ENCODE measurements at regions not wholly inside any gene's neighbourhood (a gene's known extent, or its start where the extent isn't known, plus 50 kb on each side); places are given as distances from the start of the nearest gene placed in this dataset.

DNA sequence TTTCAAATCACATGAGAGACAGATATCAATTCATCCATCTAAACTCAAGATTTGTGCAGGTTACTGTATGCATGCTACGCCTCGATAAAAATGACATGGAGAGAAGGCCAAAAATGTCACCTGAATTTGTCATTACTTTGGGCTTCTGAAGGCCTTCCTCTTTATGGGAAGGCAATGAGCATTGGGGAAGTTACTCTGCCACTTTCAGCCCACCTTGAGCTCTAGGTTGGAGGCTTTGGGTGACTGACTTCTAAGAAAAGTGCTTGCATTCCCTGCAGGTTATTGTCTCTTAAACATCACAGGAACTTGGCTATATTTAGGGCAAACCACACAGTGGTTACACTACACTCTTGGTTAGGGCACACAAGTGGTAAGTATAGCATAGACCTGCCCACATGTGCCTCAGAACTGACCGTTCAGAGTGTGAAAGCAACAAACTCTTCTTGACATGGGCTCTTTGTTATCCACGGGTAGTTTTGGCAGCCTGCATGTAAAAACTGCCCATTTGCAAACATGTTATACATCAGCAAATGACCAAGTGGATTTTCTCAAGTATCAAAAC, 169.5 kb downstream of the ZNF608 start:
- DNase-seq, result no peak
- Histone ChIP-seq H3K9me3 (no peaks in the 10 kb centered on the region), H3K4me3 (no peak overlapping the region), H3K4me1 (peaks cover 0 to 12% (median 0%) of the 10 kb centered on the region in 12 donors), H3K27me3 (no peaks in the 10 kb centered on the region), H3K27ac (no peak overlapping the region), H3K36me3 (no peaks in the 10 kb centered on the region)
- TF ChIP-seq, protein P1, sequence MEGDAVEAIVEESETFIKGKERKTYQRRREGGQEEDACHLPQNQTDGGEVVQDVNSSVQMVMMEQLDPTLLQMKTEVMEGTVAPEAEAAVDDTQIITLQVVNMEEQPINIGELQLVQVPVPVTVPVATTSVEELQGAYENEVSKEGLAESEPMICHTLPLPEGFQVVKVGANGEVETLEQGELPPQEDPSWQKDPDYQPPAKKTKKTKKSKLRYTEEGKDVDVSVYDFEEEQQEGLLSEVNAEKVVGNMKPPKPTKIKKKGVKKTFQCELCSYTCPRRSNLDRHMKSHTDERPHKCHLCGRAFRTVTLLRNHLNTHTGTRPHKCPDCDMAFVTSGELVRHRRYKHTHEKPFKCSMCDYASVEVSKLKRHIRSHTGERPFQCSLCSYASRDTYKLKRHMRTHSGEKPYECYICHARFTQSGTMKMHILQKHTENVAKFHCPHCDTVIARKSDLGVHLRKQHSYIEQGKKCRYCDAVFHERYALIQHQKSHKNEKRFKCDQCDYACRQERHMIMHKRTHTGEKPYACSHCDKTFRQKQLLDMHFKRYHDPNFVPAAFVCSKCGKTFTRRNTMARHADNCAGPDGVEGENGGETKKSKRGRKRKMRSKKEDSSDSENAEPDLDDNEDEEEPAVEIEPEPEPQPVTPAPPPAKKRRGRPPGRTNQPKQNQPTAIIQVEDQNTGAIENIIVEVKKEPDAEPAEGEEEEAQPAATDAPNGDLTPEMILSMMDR (IDR thresholded peaks at IDR 0.05), result no peak
- no peak for TF ChIP-seq POLR2A (IDR thresholded peaks at IDR 0.05)
- intact Hi-C loops (cut with DNase I), result no loop called here
- ATAC-seq, result no peak
- WGBS, 4 donors, result 83 to 92% (median 85%) methylated on average over 4 of the region's 4 CpGs

DNA sequence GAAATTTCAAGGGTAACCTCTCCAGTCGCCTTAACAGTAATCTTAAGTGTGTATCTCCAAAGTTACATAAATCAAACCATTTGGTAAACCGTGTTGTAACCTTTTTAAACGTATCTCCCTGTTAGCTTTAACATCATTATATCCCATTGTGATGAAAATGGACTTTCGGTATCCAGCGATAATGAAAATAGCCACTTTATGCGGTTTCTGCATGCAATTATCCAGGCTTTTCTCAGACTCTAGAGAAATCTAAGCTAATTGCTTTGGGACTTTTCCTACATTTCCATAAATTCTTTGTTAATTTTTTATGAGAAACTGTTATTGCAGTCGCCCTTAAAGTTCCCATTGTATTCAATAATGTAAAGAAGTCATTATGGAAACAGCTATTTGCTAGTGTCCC, 170.7 kb downstream of the ZNF608 start:
- Histone ChIP-seq H3K4me1 (peaks cover 0 to 14% (median 0%) of the 10 kb centered on the region in 12 donors), H3K4me3 (no peak overlapping the region), H3K9me3 (no peaks in the 10 kb centered on the region), H3K27ac (no peak overlapping the region), H3K27me3 (no peaks in the 10 kb centered on the region), H3K36me3 (no peaks in the 10 kb centered on the region)
- ATAC-seq (no peak), DNase-seq (no peak)
- 95 to 99% (median 96%) methylated on average over 7 of the region's 7 CpGs for WGBS, 4 donors
- no peak for TF ChIP-seq POLR2A (IDR thresholded peaks at IDR 0.05)
- TF ChIP-seq, protein P1 (IDR thresholded peaks at IDR 0.05), result no peak
- intact Hi-C loops (cut with DNase I), result no loop called here

DNA sequence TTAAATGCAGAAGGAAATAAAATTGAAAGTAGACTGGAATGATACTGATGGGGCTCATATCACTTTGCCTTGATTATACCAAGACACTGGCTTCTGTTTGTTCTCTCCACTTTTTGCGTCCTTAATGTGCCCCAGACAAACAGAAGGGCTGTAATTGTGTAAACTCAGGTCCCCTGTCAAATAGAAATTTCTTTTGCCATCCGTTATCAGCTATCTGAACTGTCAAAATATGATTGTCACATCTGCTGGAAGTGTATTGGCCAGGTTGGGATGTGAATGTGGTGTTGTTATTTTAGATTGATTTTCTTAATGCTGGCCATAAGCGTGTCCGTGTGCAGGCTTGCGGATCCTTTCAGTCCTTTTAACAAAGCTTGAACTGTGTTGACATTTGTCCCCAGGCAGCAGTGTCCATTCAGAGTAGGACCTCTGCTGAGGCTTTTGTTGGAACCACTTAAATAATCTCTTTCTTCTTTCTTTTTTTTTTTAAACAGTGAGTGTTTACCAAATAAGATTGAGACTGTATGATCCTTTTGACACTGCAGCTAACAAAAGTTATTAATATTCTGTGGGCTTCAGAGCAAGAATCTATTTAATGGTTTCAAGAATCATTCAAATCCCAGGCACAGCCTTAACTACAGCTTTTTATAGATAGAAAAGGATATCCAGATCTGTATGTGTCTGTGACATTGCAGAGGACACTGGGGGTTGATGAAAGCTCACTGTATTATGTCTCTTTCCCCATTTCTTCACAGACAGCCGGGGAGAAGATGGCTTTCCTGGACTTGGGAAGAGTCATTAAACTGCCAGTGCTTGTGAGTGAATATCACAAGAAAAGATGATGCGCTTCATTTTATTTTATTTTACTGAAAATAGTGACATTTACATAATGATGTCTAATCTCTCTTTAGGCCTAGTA, 171.7 kb downstream of the ZNF608 start:
- Histone ChIP-seq H3K4me1 (peaks cover 0 to 16% (median 0%) of the 10 kb centered on the region in 12 donors), H3K4me3 (no peak overlapping the region), H3K36me3 (no peaks in the 10 kb centered on the region), H3K9me3 (no peaks in the 10 kb centered on the region), H3K27ac (no peak overlapping the region), H3K27me3 (no peaks in the 10 kb centered on the region)
- ATAC-seq (no peak), DNase-seq (no peak)
- intact Hi-C loops (cut with DNase I), result no loop called here
- WGBS, 4 donors, result 84 to 89% (median 86%) methylated on average over 7 of the region's 7 CpGs
- TF ChIP-seq, protein P1 (IDR thresholded peaks at IDR 0.05), result no peak
- no peak for TF ChIP-seq POLR2A (IDR thresholded peaks at IDR 0.05)

DNA sequence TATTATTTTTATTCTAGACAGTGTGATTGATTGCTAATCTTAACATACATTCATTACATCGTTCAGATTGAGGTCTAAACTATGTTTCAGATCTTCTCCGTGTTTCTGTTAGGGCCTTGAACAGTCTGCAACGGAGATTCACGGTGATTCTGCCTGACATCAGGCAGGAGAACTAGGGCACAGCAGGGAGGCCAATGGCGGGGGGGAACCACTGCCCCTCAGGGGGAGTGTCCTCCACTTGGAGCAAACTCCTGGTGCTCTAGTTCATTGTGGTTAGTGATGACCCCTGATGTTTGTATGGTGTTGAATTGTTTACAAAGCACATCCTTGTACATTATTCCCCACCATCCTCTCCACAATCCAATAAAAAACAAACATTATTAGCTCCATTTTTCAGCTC, 173.5 kb downstream of the ZNF608 start:
- Histone ChIP-seq H3K4me1 (peaks cover 0 to 16% (median 0%) of the 10 kb centered on the region in 12 donors), H3K9me3 (no peaks in the 10 kb centered on the region), H3K27ac (no peak overlapping the region), H3K27me3 (no peaks in the 10 kb centered on the region), H3K36me3 (no peaks in the 10 kb centered on the region), H3K4me3 (no peak overlapping the region)
- intact Hi-C loops (cut with DNase I), result no loop called here
- DNase-seq (no peak), ATAC-seq (no peak)
- TF ChIP-seq POLR2A (IDR thresholded peaks at IDR 0.05), result no peak
- TF ChIP-seq, protein P1 (IDR thresholded peaks at IDR 0.05), result no peak
- WGBS, 4 donors, result 89 to 94% (median 91%) methylated on average over 5 of the region's 5 CpGs
